Retinal pigment epithelial cell (primary cell): ENCODE measurements at regions not wholly inside any gene's neighbourhood (a gene's known extent, or its start where the extent isn't known, plus 50 kb on each side); places are given as distances from the start of the nearest gene placed in this dataset.

ENCODE experiments used
- DNase-seq: peaks from one replicate; pipeline ENCODE4 v3.0.0-alpha.2; 2010; ENCODE audit warnings: low read depth
- H3K4me3 ChIP-seq: 2 replicates; pipeline ENCODE4 v1.5.1; 2011; ENCODE audit warnings: mild to moderate bottlenecking, low read length, control low read depth, moderate library complexity
- TF ChIP-seq, protein P1 (sequence below): conservative IDR thresholded peaks from 2 replicates; pipeline ENCODE4 v1.5.1; 2011; ENCODE audit warnings: low read depth, low read length, control low read depth, inconsistent platforms

DNA sequence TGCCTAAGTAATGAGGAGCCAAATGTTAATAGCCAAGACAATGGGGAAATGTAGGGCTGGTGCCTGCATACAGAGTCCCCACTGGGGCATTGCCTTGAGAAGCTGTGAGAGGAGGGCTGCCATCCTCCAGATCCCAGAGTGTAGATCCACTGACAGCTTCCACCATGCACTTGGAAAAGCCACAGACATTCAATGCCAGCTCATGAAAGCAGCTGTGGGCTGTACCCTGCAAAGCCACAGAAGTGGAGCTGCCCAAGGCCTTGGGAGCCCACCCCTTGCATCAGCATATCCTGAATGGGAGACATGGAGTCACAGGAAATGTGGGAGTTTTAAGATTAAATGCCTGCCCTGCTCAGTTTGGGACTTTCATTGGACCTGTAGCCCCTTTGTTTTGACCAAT lies 244.7 kb downstream of the BTG1 start:
- no peak overlapping the region for H3K4me3 ChIP-seq
- TF ChIP-seq, protein P1, sequence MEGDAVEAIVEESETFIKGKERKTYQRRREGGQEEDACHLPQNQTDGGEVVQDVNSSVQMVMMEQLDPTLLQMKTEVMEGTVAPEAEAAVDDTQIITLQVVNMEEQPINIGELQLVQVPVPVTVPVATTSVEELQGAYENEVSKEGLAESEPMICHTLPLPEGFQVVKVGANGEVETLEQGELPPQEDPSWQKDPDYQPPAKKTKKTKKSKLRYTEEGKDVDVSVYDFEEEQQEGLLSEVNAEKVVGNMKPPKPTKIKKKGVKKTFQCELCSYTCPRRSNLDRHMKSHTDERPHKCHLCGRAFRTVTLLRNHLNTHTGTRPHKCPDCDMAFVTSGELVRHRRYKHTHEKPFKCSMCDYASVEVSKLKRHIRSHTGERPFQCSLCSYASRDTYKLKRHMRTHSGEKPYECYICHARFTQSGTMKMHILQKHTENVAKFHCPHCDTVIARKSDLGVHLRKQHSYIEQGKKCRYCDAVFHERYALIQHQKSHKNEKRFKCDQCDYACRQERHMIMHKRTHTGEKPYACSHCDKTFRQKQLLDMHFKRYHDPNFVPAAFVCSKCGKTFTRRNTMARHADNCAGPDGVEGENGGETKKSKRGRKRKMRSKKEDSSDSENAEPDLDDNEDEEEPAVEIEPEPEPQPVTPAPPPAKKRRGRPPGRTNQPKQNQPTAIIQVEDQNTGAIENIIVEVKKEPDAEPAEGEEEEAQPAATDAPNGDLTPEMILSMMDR = no peak
- DNase-seq = no peak

DNA sequence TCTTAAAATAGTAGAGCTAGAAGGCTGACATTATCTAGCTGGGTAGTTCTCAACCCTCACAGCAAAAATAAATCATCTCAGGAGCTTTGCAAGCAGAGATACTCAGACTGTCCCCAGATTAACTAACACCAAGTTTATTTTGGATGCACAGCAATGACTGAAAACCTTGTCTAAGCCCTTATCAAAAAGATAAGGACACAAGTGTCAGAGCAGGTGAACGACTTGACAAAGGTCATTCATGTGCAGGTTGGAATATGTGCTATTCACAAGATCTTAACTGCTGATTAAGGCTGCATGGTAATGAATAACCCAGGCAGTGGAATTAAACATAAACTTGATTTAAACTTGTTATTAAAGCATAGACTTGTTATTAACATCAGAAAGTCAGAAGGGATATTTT lies 246.6 kb downstream of the BTG1 start:
- TF ChIP-seq, protein P1 = no peak
- no peak for DNase-seq
- H3K4me3 ChIP-seq = no peak overlapping the region

DNA sequence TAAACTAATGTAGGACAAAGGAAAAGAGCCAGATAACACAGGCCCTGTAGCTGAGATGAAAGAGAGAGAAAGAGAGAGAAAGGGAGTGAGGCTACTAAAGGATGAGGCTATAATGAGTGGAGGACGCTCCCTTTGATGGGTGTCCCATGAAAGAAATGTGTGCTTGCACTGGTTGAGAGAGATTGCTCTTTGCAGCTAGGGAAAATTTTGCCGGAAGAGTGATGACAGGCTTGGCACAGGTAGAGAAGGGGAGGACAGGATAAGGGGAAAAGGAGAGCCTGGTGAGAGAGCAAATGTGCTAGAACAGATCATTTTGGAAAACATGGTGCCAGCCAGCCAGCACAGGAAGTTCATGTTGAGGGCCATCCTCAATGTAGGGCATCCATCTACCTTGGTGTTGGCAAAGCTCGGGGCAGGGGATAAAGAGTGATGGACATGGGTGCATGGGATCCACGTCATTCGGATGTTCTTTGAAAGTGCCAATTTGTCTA lies 248.6 kb downstream of the BTG1 start:
- no peak overlapping the region for H3K4me3 ChIP-seq
- TF ChIP-seq, protein P1 = no peak
- DNase-seq = no peak

DNA sequence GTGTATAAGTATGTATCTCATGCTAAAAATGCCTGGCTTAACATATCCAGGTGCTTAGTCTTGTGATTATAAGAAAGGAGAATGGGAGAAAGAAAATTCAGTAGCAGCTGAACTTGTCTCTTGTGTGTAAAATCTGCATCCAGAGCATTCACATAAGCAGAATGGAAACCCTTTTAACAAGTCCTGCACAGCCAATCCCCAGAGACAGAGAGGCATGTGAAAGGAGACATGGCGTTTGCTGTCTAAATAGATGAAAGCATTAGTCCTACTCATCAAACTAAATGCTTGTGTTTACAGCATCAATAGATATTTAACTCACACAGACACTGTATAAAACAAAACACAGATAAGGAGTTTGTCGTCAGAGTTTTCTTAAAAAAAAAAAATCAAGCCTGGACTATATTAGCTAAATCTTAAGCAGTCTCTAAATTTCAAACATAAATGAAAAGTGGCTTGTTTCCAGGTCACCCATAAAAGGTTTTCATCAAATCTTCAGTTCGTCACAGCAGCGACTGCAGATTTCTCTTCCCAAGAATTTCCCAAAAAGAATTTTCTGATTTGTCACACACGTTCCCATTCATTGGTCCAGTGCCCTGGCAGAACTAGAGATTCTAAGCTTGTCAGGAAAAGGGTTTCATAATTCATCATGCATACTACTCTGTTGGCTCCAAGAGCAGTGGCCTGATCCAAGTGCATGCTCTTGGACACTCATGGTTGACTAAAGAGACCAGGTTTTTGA lies 249.2 kb downstream of the BTG1 start:
- DNase-seq = no peak
- TF ChIP-seq, protein P1 = no peak
- H3K4me3 ChIP-seq = no peak overlapping the region

DNA sequence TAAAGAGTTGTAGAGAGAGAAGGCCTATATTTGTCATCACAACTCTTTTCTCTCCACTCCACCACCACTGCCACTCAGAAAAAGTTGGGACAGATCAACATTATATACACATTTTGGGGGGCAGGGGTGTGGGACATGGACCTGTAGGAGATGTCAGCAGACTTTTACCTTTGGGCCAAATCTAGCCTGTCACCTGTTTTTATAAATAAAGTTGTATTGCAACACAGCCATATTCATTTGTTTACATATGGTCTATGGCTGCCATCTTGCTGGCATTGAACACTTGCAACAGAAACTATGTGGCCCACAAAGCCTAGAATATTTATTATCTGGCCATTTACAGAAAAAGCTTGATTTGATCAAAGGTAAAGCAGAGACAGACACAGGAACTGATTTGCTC lies 250.7 kb downstream of the BTG1 start:
- no peak overlapping the region for H3K4me3 ChIP-seq
- no peak for DNase-seq
- TF ChIP-seq, protein P1 = no peak

DNA sequence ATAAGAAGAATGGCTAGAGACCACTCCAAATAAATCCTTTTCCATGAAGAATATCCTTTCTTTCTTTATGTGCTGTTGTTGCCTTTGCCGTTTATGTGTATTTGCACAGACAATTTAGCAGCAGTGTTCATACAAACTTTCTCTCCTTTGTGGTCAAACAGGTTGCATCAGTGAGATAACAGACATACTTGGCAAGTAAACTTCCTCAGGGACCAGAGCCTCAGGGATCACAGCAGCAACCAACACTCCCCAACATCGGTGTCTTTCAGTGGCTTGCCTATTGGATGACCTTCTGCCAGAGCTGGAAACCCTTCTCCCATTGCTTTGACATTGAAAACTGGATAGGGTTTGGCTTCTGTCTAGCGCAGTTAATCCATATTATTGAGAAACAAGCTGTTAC lies 252.2 kb downstream of the BTG1 start:
- TF ChIP-seq, protein P1 = no peak
- no peak overlapping the region for H3K4me3 ChIP-seq
- no peak for DNase-seq
